HCT116 (cell line): ENCODE measurements at regions not wholly inside any gene's neighbourhood (a gene's known extent, or its start where the extent isn't known, plus 50 kb on each side); places are given as distances from the start of the nearest gene placed in this dataset.

Experiments used
- ATAC-seq: fragments of 200-7000 bp; cut with Tn5 transposase; 2 replicates; pipeline ENCODE4 v1.9.1; 2020; ENCODE audit warnings: mild to moderate bottlenecking, moderate library complexity
- BruUV-seq: library from RNA; stranded (reverse); fragments of 400-500 nt; replicated peaks from 2 replicates; lab custom pipeline; 2021; lab: Mats Ljungman, UMichigan
- CTCF ChIA-PET: fragments of 300-600 bp; sonication (Branson Sonifier 250); formaldehyde crosslinking; loops from one replicate; lab custom pipeline; 2021; ENCODE audit warnings: antibody characterized with exemption; lab: Charles Lee
- POLR2A ChIA-PET: fragments of 300-600, 350-600 bp; sonication (Branson Sonifier 250); formaldehyde crosslinking; loops from one replicate; lab custom pipeline; 2021; ENCODE audit warnings: antibody characterized with exemption; lab: Charles Lee
- RAD21 ChIA-PET, 2 experiments: fragments of 300-600 bp; sonication (Branson Sonifier 250); formaldehyde crosslinking; loops; one replicate each; lab custom pipeline; 2023; ENCODE audit warnings: low total read pairs in 2 of 2; ENCODE audit not compliant: uncharacterized antibody in 2 of 2, unreplicated experiment in 2 of 2, low non-redundant PET in 1 of 2; lab: Charles Lee
- DNase-seq: peaks from one replicate; pipeline ENCODE4 v3.0.0-alpha.2; 2010; ENCODE audit warnings: low read depth, low spot score
- H2AFZ ChIP-seq: fragments of 200-600 bp; shearing (Covaris generic), sonication (generic); 2 replicates; pipeline ENCODE4 v1.6.1; 2017; ENCODE audit warnings: low read depth, mixed run types, mixed read lengths, antibody characterized with exemption, low read length; ENCODE audit not compliant: poor library complexity, severe bottlenecking
- H3K27ac ChIP-seq: 2 replicates; pipeline ENCODE4 v1.5.1; 2012; ENCODE audit warnings: low read depth, low read length
- H3K27me3 ChIP-seq: fragments of 200-600 bp; sonication (generic); 2 replicates; pipeline ENCODE4 v1.6.1; 2016; ENCODE audit warnings: mixed run types, low read length, mixed read lengths; ENCODE audit not compliant: insufficient read depth
- H3K36me3 ChIP-seq, 2 experiments: fragments of 200-500 bp in 1 of 2; fragments of 200-600 bp in 1 of 2; sonication (Bioruptor generic) in 1 of 2; sonication (generic) in 1 of 2; 2 replicates each; pipeline versions ENCODE4 v1.5.1 to v1.6.1; 2014 to 2016; ENCODE audit warnings: low read length in 2 of 2, inconsistent platforms in 1 of 2, mixed read lengths in 1 of 2, mixed run types in 1 of 2; ENCODE audit not compliant: insufficient read depth in 2 of 2, control insufficient read depth in 1 of 2
- H3K4me1 ChIP-seq, 2 experiments: fragments of 200-600 bp in 1 of 2; sonication (generic) in 1 of 2; 2 replicates each; pipeline versions ENCODE4 v1.5.1 to v1.6.1; 2012 to 2017; ENCODE audit warnings: low read length in 2 of 2, inconsistent platforms in 1 of 2, mild to moderate bottlenecking in 1 of 2, mixed read lengths in 1 of 2, mixed run types in 1 of 2, moderate library complexity in 1 of 2; ENCODE audit not compliant: insufficient read depth in 2 of 2, control insufficient read depth in 1 of 2
- H3K4me2 ChIP-seq: fragments of 200-600 bp; sonication (generic); 2 replicates; pipeline ENCODE4 v1.6.1; 2017; ENCODE audit warnings: mixed run types, low read length, mixed read lengths
- H3K4me3 ChIP-seq, 2 experiments: fragments of 200-600 bp in 1 of 2; sonication (generic) in 1 of 2; replicated peaks in 1 of 2; 2 replicates each; pipeline ENCODE4 v1.5.1; 2011 to 2016; ENCODE audit warnings: low read length in 2 of 2, control low read depth in 1 of 2, low read depth in 1 of 2, mild to moderate bottlenecking in 1 of 2, mixed read lengths in 1 of 2, mixed run types in 1 of 2
- H3K79me2 ChIP-seq: fragments of 200-600 bp; sonication (generic); 2 replicates; pipeline ENCODE4 v1.6.1; 2017; ENCODE audit warnings: mild to moderate bottlenecking, mixed run types, low read length, moderate library complexity, mixed read lengths; ENCODE audit not compliant: insufficient read depth
- H3K9ac ChIP-seq: fragments of 200-600 bp; sonication (generic); 2 replicates; pipeline ENCODE4 v1.6.1; 2016; ENCODE audit warnings: low read length, mixed read lengths
- H3K9me2 ChIP-seq: fragments of 200-600 bp; sonication (generic), shearing (Covaris generic); 2 replicates; pipeline ENCODE4 v1.6.1; 2017; ENCODE audit warnings: mixed run types, mild to moderate bottlenecking, moderate library complexity; ENCODE audit not compliant: insufficient read depth
- H3K9me3 ChIP-seq, 2 experiments: fragments of 200-500 bp in 1 of 2; fragments of 200-600 bp in 1 of 2; sonication (Bioruptor generic) in 1 of 2; sonication (generic) in 1 of 2; 2 replicates each; pipeline ENCODE4 v1.6.1; 2014 to 2017; ENCODE audit warnings: low read length in 2 of 2, mixed read lengths in 2 of 2, inconsistent platforms in 1 of 2, low read depth in 1 of 2, mild to moderate bottlenecking in 1 of 2, mixed run types in 1 of 2, moderate library complexity in 1 of 2; ENCODE audit not compliant: control insufficient read depth in 1 of 2, insufficient read depth in 1 of 2
- H4K20me1 ChIP-seq: fragments of 200-600 bp; sonication (generic), shearing (Covaris generic); 2 replicates; pipeline ENCODE4 v1.6.1; 2017; ENCODE audit warnings: mixed run types, mild to moderate bottlenecking, moderate library complexity; ENCODE audit not compliant: insufficient read depth
- CBX3 ChIP-seq: IDR thresholded peaks from 2 replicates; pipeline ENCODE4 v1.6.1; 2012; ENCODE audit warnings: low read depth
- CEBPB ChIP-seq: IDR thresholded peaks from 2 replicates; pipeline ENCODE4 v1.6.1; 2012; ENCODE audit warnings: low read depth
- EGR1 ChIP-seq: IDR thresholded peaks from 2 replicates; pipeline ENCODE4 v1.6.1; 2012; ENCODE audit warnings: low read depth
- FOSL1 ChIP-seq: IDR thresholded peaks from 2 replicates; pipeline ENCODE4 v1.6.1; 2012; ENCODE audit warnings: low read depth
- MAX ChIP-seq: IDR thresholded peaks from 2 replicates; pipeline ENCODE4 v1.6.1; 2012
- POLR2AphosphoS5 ChIP-seq: IDR thresholded peaks from 2 replicates; pipeline ENCODE4 v1.6.1; 2011; ENCODE audit warnings: mild to moderate bottlenecking, low read depth, low read length, moderate library complexity
- RAD21 ChIP-seq: IDR thresholded peaks from 2 replicates; pipeline ENCODE4 v1.6.1; 2012; ENCODE audit warnings: low read depth, mild to moderate bottlenecking
- SIN3A ChIP-seq: IDR thresholded peaks from 2 replicates; pipeline ENCODE4 v1.6.1; 2012; ENCODE audit warnings: low read depth
- SRF ChIP-seq: IDR thresholded peaks from 2 replicates; pipeline ENCODE4 v1.6.1; 2012; ENCODE audit warnings: low read depth
- YY1 ChIP-seq: IDR thresholded peaks from 2 replicates; pipeline ENCODE4 v1.6.1; 2011; ENCODE audit warnings: low read length, low read depth, moderate library complexity, mild to moderate bottlenecking; ENCODE audit not compliant: insufficient replicate concordance; ENCODE audit errors: extremely low read depth
- ZFX ChIP-seq: fragments of 450-650 bp; IDR thresholded peaks from 2 replicates; pipeline ENCODE4 v1.6.1; 2017
- ZNF274 ChIP-seq: fragments of 200-500 bp; sonication (Bioruptor generic); IDR thresholded peaks from 2 replicates; pipeline ENCODE4 v1.6.1; 2014; ENCODE audit warnings: mild to moderate bottlenecking, low read depth, low read length, inconsistent platforms
- intact Hi-C: fragments of 100-400 bp; cut with micrococcal nuclease; formaldehyde crosslinking; loops from 2 replicates; pipeline ENCODE4 v1.10.0; 2022
- TF ChIP-seq, protein P1 (sequence below): IDR thresholded peaks from 2 replicates; pipeline ENCODE4 v1.6.1; 2012

DNA sequence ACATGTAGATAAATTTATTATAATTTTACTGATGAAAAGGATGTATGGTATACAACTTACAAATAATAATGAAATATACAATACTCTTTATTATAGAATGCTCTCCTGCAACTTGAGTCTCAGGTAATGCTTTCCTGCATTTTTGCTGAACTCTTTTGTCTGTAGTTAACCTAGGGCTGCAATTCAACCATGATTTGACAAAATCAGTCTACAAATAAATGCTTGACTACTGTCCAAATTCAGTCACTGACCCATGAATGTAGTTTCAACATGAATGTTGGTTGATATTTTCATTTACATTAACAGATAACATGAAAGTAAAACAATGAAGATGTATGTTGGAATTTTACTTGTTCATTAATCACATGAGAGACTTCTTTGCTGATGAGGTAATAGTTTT lies 320.9 kb downstream of the ZSWIM6 start:
- ChIA-PET CTCF (interaction anchor here (1.2 kb wide), 1 partner anchor 694 kb away, joined by 3 read pairs; no protein-coding TSS in a partner anchor), RAD21 (no interaction called here), POLR2A (no interaction called here)
- Histone ChIP-seq H3K36me3 (no peaks in the 10 kb centered on the region), H3K9me2 (no peaks in the 10 kb centered on the region), H4K20me1 (no peaks in the 10 kb centered on the region), H3K27me3 (no peaks in the 10 kb centered on the region), H3K4me2 (no peak overlapping the region), H3K4me3 (no peak overlapping the region), H3K9ac (no peak overlapping the region), H3K27ac (no peak overlapping the region), H3K9me3 (no peaks in the 10 kb centered on the region), H3K79me2 (no peaks in the 10 kb centered on the region), H3K4me1 (no peaks in the 10 kb centered on the region), H2AFZ (no peak overlapping the region)
- intact Hi-C loops = no loop called here
- no peak for TF ChIP-seq ZNF274
- no peak for TF ChIP-seq ZFX
- TF ChIP-seq SRF = no peak
- TF ChIP-seq CEBPB = no peak
- TF ChIP-seq FOSL1 = no peak
- TF ChIP-seq YY1 = no peak
- no peak for TF ChIP-seq RAD21
- TF ChIP-seq EGR1 = no peak
- no TSS peak for BruUV-seq
- no peak for ATAC-seq
- DNase-seq = no peak

DNA sequence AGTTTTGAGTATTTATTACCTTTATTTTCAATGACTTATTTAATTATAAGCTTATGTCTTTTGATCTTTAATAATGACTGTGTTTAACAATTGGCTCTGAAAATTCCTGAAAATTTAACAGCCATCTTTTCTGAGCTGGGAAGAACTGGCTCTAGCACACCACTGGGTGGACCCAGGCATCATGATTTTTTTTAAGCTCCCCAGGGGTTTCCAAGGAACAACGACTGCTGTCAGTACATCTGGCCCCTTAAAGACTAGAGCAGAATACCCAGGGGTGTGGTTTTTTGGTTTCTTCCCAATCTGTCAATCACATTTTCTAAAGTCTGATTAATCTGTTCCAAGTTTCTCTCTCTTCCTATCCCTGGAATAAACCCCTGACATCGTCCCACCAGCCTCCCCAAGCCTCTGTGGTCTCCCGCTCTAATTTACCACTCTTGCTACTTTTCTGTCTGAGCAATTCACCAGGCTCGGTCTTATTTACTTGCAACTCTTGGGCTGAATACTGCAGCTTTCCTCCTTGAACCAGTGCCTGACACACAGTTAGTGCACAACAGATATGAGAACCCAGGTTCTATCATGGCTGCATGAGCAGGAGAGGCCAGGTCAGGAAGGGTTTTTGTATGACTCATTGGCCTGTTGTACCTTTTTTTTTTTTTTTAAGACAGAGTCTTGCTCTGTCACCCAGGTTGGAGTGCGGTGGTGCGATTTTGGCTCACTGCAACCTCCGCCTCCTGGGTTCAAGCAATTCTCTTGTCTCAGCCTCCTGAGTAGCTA lies 321.9 kb downstream of the ZSWIM6 start:
- no peaks in the 10 kb centered on the region for H3K4me1 ChIP-seq
- TF ChIP-seq CBX3 (no peak), ZNF274 (no peak), FOSL1 (no peak), SIN3A (no peak), MAX (no peak), YY1 (no peak), POLR2AphosphoS5 (no peak), CEBPB (no peak), RAD21 (no peak)
- TF ChIP-seq, protein P1, sequence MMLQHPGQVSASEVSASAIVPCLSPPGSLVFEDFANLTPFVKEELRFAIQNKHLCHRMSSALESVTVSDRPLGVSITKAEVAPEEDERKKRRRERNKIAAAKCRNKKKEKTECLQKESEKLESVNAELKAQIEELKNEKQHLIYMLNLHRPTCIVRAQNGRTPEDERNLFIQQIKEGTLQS = no peak
- RAD21 ChIA-PET = no interaction called here
- no peaks in the 10 kb centered on the region for H4K20me1 ChIP-seq
- CTCF ChIA-PET = no interaction called here
- no peaks in the 10 kb centered on the region for H3K79me2 ChIP-seq
- no peak overlapping the region for H3K9ac ChIP-seq
- H2AFZ ChIP-seq = no peak overlapping the region
- no peaks in the 10 kb centered on the region for H3K36me3 ChIP-seq
- POLR2A ChIA-PET = no interaction called here
- intact Hi-C loops = no loop called here
- no peaks in the 10 kb centered on the region for H3K27me3 ChIP-seq
- no peak overlapping the region for H3K4me3 ChIP-seq
- no peak overlapping the region for H3K4me2 ChIP-seq
- ATAC-seq (no peak), DNase-seq (no peak)
- no TSS peak for BruUV-seq
- no peaks in the 10 kb centered on the region for H3K9me2 ChIP-seq
- no peak overlapping the region for H3K27ac ChIP-seq
- no peaks in the 10 kb centered on the region for H3K9me3 ChIP-seq
